Neural cell (in vitro differentiated cells): ENCODE measurements at regions not wholly inside any gene's neighbourhood (a gene's known extent, or its start where the extent isn't known, plus 50 kb on each side); places are given as distances from the start of the nearest gene placed in this dataset.

ENCODE experiments used
- H2AFZ ChIP-seq: fragments of 200-600, 300-800 bp; sonication (generic), shearing (Covaris generic); 2 replicates; pipeline ENCODE4 v1.6.0; 2014; ENCODE audit warnings: low read depth, mild to moderate bottlenecking, antibody characterized with exemption, low read length, moderate library complexity
- H3F3A ChIP-seq: fragments of 200-600 bp; shearing (Covaris generic); 2 replicates; pipeline ENCODE4 v1.6.1; 2016; ENCODE audit warnings: mild to moderate bottlenecking, moderate library complexity, mixed read lengths, antibody characterized with exemption, low read length; ENCODE audit not compliant: insufficient read depth, poor library complexity, severe bottlenecking
- H3K27ac ChIP-seq: fragments of 200-600, 300-800 bp; sonication (generic), shearing (Covaris generic); 2 replicates; pipeline ENCODE4 v1.5.1; 2014; ENCODE audit warnings: mild to moderate bottlenecking, low read length, moderate library complexity
- H3K27me3 ChIP-seq: fragments of 300-800, 200-600 bp; sonication (generic), shearing (Covaris generic); 2 replicates; pipeline ENCODE4 v1.6.0; 2014; ENCODE audit warnings: mild to moderate bottlenecking, low read depth, low read length, moderate library complexity; ENCODE audit not compliant: insufficient read depth
- H3K36me3 ChIP-seq: fragments of 300-800, 200-600 bp; sonication (generic), shearing (Covaris generic); 2 replicates; pipeline ENCODE4 v1.5.1; 2014; ENCODE audit warnings: mild to moderate bottlenecking, antibody characterized with exemption, low read length, moderate library complexity; ENCODE audit not compliant: insufficient read depth
- H3K4me2 ChIP-seq: fragments of 300-800, 200-600 bp; sonication (generic), shearing (Covaris generic); 2 replicates; pipeline ENCODE4 v1.6.0; 2014; ENCODE audit warnings: mild to moderate bottlenecking, low read length
- H3K4me3 ChIP-seq: fragments of 300-800, 200-600 bp; sonication (generic), shearing (Covaris generic); 2 replicates; pipeline ENCODE4 v1.5.1; 2014; ENCODE audit warnings: mild to moderate bottlenecking, low read length, moderate library complexity
- H3K79me2 ChIP-seq: fragments of 200-600 bp; shearing (Covaris generic); replicated peaks from 2 replicates; pipeline ENCODE4 v1.6.0; 2014; ENCODE audit warnings: mild to moderate bottlenecking, low read length, moderate library complexity; ENCODE audit not compliant: insufficient read depth
- H3K9ac ChIP-seq: fragments of 300-800, 200-600 bp; sonication (generic), shearing (Covaris generic); 2 replicates; pipeline ENCODE4 v1.6.1; 2016; ENCODE audit warnings: mild to moderate bottlenecking, low read length, mixed read lengths
- H3K9me2 ChIP-seq: fragments of 200-600 bp; shearing (Covaris generic); 2 replicates; pipeline ENCODE4 v1.6.1; 2016; ENCODE audit warnings: mild to moderate bottlenecking, low read length, mixed read lengths; ENCODE audit not compliant: insufficient read depth
- H3K9me3 ChIP-seq: fragments of 200-600, 300-800 bp; sonication (generic), shearing (Covaris generic); 2 replicates; pipeline ENCODE4 v1.6.1; 2016; ENCODE audit warnings: mild to moderate bottlenecking, mixed run types, low read length, moderate library complexity, mixed read lengths
- H4K20me1 ChIP-seq: fragments of 200-600 bp; shearing (Covaris generic); 2 replicates; pipeline ENCODE4 v1.6.1; 2016; ENCODE audit warnings: mild to moderate bottlenecking, mixed run types; ENCODE audit not compliant: insufficient read depth
- CTCF ChIP-seq: fragments of 450-650 bp; IDR thresholded peaks from 2 replicates; pipeline ENCODE4 v1.5.1; 2014; ENCODE audit warnings: antibody characterized with exemption, mild to moderate bottlenecking, moderate library complexity; ENCODE audit not compliant: poor library complexity, severe bottlenecking
- EP300 ChIP-seq: fragments of 450-650 bp; conservative IDR thresholded peaks from 2 replicates; pipeline ENCODE4 v1.6.1; 2014; ENCODE audit warnings: antibody characterized with exemption, mild to moderate bottlenecking, moderate library complexity; ENCODE audit not compliant: poor library complexity, severe bottlenecking
- EZH2 ChIP-seq: fragments of 200-600, 300-800 bp; shearing (Covaris generic), sonication (generic); IDR thresholded peaks from 2 replicates; pipeline ENCODE4 v1.6.1; 2014; ENCODE audit warnings: antibody characterized with exemption, low read length, borderline replicate concordance, mild to moderate bottlenecking; ENCODE audit not compliant: insufficient read depth, poor library complexity, severe bottlenecking
- MXI1 ChIP-seq: fragments of 450-650 bp; conservative IDR thresholded peaks from 2 replicates; pipeline ENCODE4 v1.6.1; 2014; ENCODE audit warnings: antibody characterized with exemption, mild to moderate bottlenecking; ENCODE audit not compliant: poor library complexity, severe bottlenecking
- POLR2AphosphoS5 ChIP-seq: IDR thresholded peaks from 2 replicates; pipeline ENCODE4 v1.6.1; 2012
- RAD21 ChIP-seq: fragments of 450-650 bp; conservative IDR thresholded peaks from 2 replicates; pipeline ENCODE4 v1.6.1; 2014; ENCODE audit warnings: antibody characterized with exemption, mild to moderate bottlenecking, moderate library complexity
- REST ChIP-seq: IDR thresholded peaks from 2 replicates; pipeline ENCODE4 v1.6.1; 2012; ENCODE audit warnings: borderline replicate concordance
- SMC3 ChIP-seq: fragments of 450-650 bp; conservative IDR thresholded peaks from 2 replicates; pipeline ENCODE4 v1.6.1; 2014; ENCODE audit warnings: antibody characterized with exemption, mild to moderate bottlenecking, moderate library complexity; ENCODE audit not compliant: poor library complexity
- TAF1 ChIP-seq: IDR thresholded peaks from 2 replicates; pipeline ENCODE4 v1.6.1; 2012; ENCODE audit warnings: low read depth

GRCh38 chr6:142597836-142598235 lies 296.0 kb downstream of the ADGRG6 start:
- Histone ChIP-seq H3K9me2 (no peaks in the 10 kb centered on the region), H2AFZ (no peak overlapping the region), H4K20me1 (no peaks in the 10 kb centered on the region), H3K4me3 (no peak overlapping the region), H3F3A (no peaks in the 10 kb centered on the region), H3K27me3 (no peaks in the 10 kb centered on the region), H3K79me2 (no peaks in the 10 kb centered on the region), H3K9ac (no peak overlapping the region), H3K27ac (no peak overlapping the region), H3K4me2 (no peak overlapping the region), H3K36me3 (no peaks in the 10 kb centered on the region), H3K9me3 (no peaks in the 10 kb centered on the region)
- TF ChIP-seq MXI1, result no peak
- no peak for TF ChIP-seq RAD21
- no peak for TF ChIP-seq TAF1
- TF ChIP-seq EZH2, result no peak
- no peak for TF ChIP-seq SMC3

- Histone ChIP-seq H3K27me3 (no peaks in the 10 kb centered on the region), H3K9ac (no peak overlapping the region), H3K27ac (no peak overlapping the region), H3K9me2 (no peaks in the 10 kb centered on the region), H3K9me3 (no peaks in the 10 kb centered on the region), H3F3A (no peaks in the 10 kb centered on the region), H2AFZ (no peak overlapping the region), H3K4me3 (no peak overlapping the region), H3K79me2 (no peaks in the 10 kb centered on the region), H4K20me1 (no peaks in the 10 kb centered on the region), H3K4me2 (no peak overlapping the region), H3K36me3 (no peaks in the 10 kb centered on the region)
- TF ChIP-seq SMC3, result no peak
- no peak for TF ChIP-seq EZH2
- no peak for TF ChIP-seq CTCF
- TF ChIP-seq MXI1, result no peak
- no peak for TF ChIP-seq RAD21
- no peak for TF ChIP-seq POLR2AphosphoS5
- TF ChIP-seq EP300, result no peak
- no peak for TF ChIP-seq TAF1
These were observed 299.6 kb downstream of the ADGRG6 start for GRCh38 chr6:142601427-142601826.

GRCh38 chr6:142602972-142603371 lies 301.2 kb downstream of the ADGRG6 start:
- Histone ChIP-seq H4K20me1 (no peaks in the 10 kb centered on the region), H3K79me2 (no peaks in the 10 kb centered on the region), H3K9me3 (no peaks in the 10 kb centered on the region), H3K4me3 (no peak overlapping the region), H3K27ac (no peak overlapping the region), H3F3A (no peaks in the 10 kb centered on the region), H3K9ac (no peak overlapping the region), H2AFZ (no peak overlapping the region), H3K4me2 (no peak overlapping the region), H3K36me3 (no peaks in the 10 kb centered on the region), H3K27me3 (no peaks in the 10 kb centered on the region), H3K9me2 (no peaks in the 10 kb centered on the region)
- no peak for TF ChIP-seq RAD21
- TF ChIP-seq EZH2, result no peak
- no peak for TF ChIP-seq SMC3
- no peak for TF ChIP-seq POLR2AphosphoS5
- no peak for TF ChIP-seq CTCF
- no peak for TF ChIP-seq MXI1
- no peak for TF ChIP-seq TAF1
- TF ChIP-seq REST, result no peak
- no peak for TF ChIP-seq EP300
